HG03175 (cell line): ENCODE measurements at regions not wholly inside any gene's neighbourhood (a gene's known extent, or its start where the extent isn't known, plus 50 kb on each side); places are given as distances from the start of the nearest gene placed in this dataset.

Experiments
- ATAC-seq: cut with Tn5 transposase; IDR thresholded peaks from one replicate; pipeline ENCODE4 v1.9.1; 2021; ENCODE audit warnings: mild to moderate bottlenecking, moderate library complexity; ENCODE audit not compliant: unreplicated experiment

GRCh38 chr20:24111858-24112257, 123.3 kb upstream of the GGTLC1 start:
- no peak for ATAC-seq

- no peak for ATAC-seq
These were observed 121.0 kb upstream of the GGTLC1 start for GRCh38 chr20:24109537-24109936.

- ATAC-seq, result no peak
These were observed 120.4 kb upstream of the GGTLC1 start for GRCh38 chr20:24109008-24109407.

- no peak for ATAC-seq
These were observed 120.0 kb upstream of the GGTLC1 start for GRCh38 chr20:24108581-24108980.

GRCh38 chr20:24106801-24107445, 118.3 kb upstream of the GGTLC1 start:
- no peak for ATAC-seq

- ATAC-seq, result no peak
These were observed 117.7 kb upstream of the GGTLC1 start for GRCh38 chr20:24106150-24106800.

- ATAC-seq, result no peak
These were observed 114.3 kb upstream of the GGTLC1 start for GRCh38 chr20:24102749-24103333.

GRCh38 chr20:24102290-24102689, 113.7 kb upstream of the GGTLC1 start:
- no peak for ATAC-seq

- peak; percentile 93 for ATAC-seq
These were observed 111.9 kb upstream of the GGTLC1 start for GRCh38 chr20:24100370-24101011.

- no peak for ATAC-seq
These were observed 110.3 kb upstream of the GGTLC1 start for GRCh38 chr20:24098886-24099285.

GRCh38 chr20:24097506-24098245, 109.1 kb upstream of the GGTLC1 start:
- ATAC-seq, result no peak

GRCh38 chr20:24096864-24097450, 108.4 kb upstream of the GGTLC1 start:
- no peak for ATAC-seq

- ATAC-seq, result no peak
These were observed 107.7 kb upstream of the GGTLC1 start for GRCh38 chr20:24096264-24096663.

GRCh38 chr20:24095756-24096155, 107.2 kb upstream of the GGTLC1 start:
- no peak for ATAC-seq

GRCh38 chr20:24095303-24095702, 106.7 kb upstream of the GGTLC1 start:
- ATAC-seq, result no peak

GRCh38 chr20:24089576-24089975, 101.0 kb upstream of the GGTLC1 start:
- no peak for ATAC-seq

GRCh38 chr20:24086121-24086520, 97.5 kb upstream of the GGTLC1 start:
- no peak for ATAC-seq

- no peak for ATAC-seq
These were observed 95.7 kb upstream of the GGTLC1 start for GRCh38 chr20:24084281-24084680.

GRCh38 chr20:24081077-24081476, 92.5 kb upstream of the GGTLC1 start:
- no peak for ATAC-seq

GRCh38 chr20:24079661-24080412, 91.3 kb upstream of the GGTLC1 start:
- no peak for ATAC-seq
